ENCODE measurements at regions not wholly inside any gene's neighbourhood (a gene's known extent, or its start where the extent isn't known, plus 50 kb on each side); places are given as distances from the start of the nearest gene placed in this dataset.

GRCh38 chrX:149992918-149993317, 54.6 kb upstream of the EOLA2 start:
- ATAC-seq (no peak), DNase-seq (ENCODE audit: low read depth, low spot score) (no peak), FAIRE-seq (no peak)
- TF ChIP-seq YBX1 (IDR thresholded peaks at IDR 0.05): no peak
- TF ChIP-seq HDAC6 (IDR thresholded peaks at IDR 0.05; ENCODE audit: unreplicated experiment): no peak
- TF ChIP-seq SPI1 (IDR thresholded peaks at IDR 0.05; ENCODE audit: borderline replicate concordance, insufficient read depth, low read depth, low read length): no peak
- no peak for TF ChIP-seq EP300 (IDR thresholded peaks at IDR 0.05; ENCODE audit: borderline replicate concordance in 1 of 2, control insufficient read depth in 1 of 2, low read depth in 2 of 2, low read length in 2 of 2)
- no peak for TF ChIP-seq EGR1 (IDR thresholded peaks at IDR 0.05; ENCODE audit: borderline replicate concordance in 1 of 2, low read depth in 2 of 2, low read length in 2 of 2)
- TF ChIP-seq ZBTB4 (CRISPR knock-in tag; IDR thresholded peaks at IDR 0.05): no peak
- no peak for TF ChIP-seq ZNF384 (IDR thresholded peaks at IDR 0.05; ENCODE audit: borderline replicate concordance, low read depth, low read length)
- no peak for TF ChIP-seq CREM (IDR thresholded peaks at IDR 0.05; ENCODE audit: low read depth)
- TF ChIP-seq POLR2AphosphoS2 (IDR thresholded peaks at IDR 0.05; ENCODE audit: low read depth, low read length): no peak
- no peak for TF ChIP-seq SIN3A (IDR thresholded peaks at IDR 0.05; ENCODE audit: low read depth, low read length)
- TF ChIP-seq ZNF622 (IDR thresholded peaks at IDR 0.05): no peak
- TF ChIP-seq HDGF (IDR thresholded peaks at IDR 0.05): no peak
- no peak for TF ChIP-seq TARDBP (IDR thresholded peaks at IDR 0.05; ENCODE audit: borderline replicate concordance)
- no peak for TF ChIP-seq TBL1XR1 (IDR thresholded peaks at IDR 0.05; ENCODE audit: low read depth, low read length)
- no peak for TF ChIP-seq HCFC1 (IDR thresholded peaks at IDR 0.05; ENCODE audit: low read length)
- TF ChIP-seq SMAD5 (IDR thresholded peaks at IDR 0.05; ENCODE audit: low read depth): no peak
- no peaks in the 10 kb centered on the region; the same call in 2 of the 3 replicates for H3K9me3 ChIP-seq (replicated peaks; ENCODE audit: control insufficient read depth, insufficient read depth, low read length)
- WGBS (ENCODE audit: insufficient coverage, insufficient replicate concordance, low lambda C conversion rate, missing lambda C conversion rate): 69% methylated on average over 2 of the region's 2 CpGs
- no peaks in the 10 kb centered on the region for H4K20me1 ChIP-seq (ENCODE audit: control insufficient read depth, insufficient read depth)
- ChIA-PET SMC1A (ENCODE audit: uncharacterized antibody, unreplicated experiment) (no interaction called here), POLR2A (interaction anchor here (0.6 kb wide), 1 partner anchor 816 kb away, joined by 5 read pairs; no protein-coding TSS in a partner anchor), CTCF (no interaction called here), RAD21 (ENCODE audit: unreplicated experiment) (no interaction called here)
- intact Hi-C loops (cut with micrococcal nuclease; ENCODE audit: unreplicated experiment): no loop called here
- H3K4me2 ChIP-seq (ENCODE audit: control insufficient read depth, insufficient read depth): no peak overlapping the region
- in situ Hi-C loops (cut with MboI): no loop called here
- no peaks in the 10 kb centered on the region for H3K36me3 ChIP-seq (ENCODE audit: control insufficient read depth in 2 of 2, insufficient read depth in 2 of 2, low read length in 1 of 2)
- no peak overlapping the region for H2AFZ ChIP-seq (ENCODE audit: control insufficient read depth, low read depth, low read length)
- H3K9ac ChIP-seq (ENCODE audit: control insufficient read depth, insufficient read depth, low read length): no peak overlapping the region
- H3K27ac ChIP-seq (ENCODE audit: control insufficient read depth, insufficient read depth): no peak overlapping the region
- BruUV-seq (replicated peaks): no TSS peak
- H3K4me3 ChIP-seq: no peak overlapping the region
- no peaks in the 10 kb centered on the region for H3K27me3 ChIP-seq (replicated peaks in 1 of 2; ENCODE audit: control insufficient read depth in 2 of 2, insufficient read depth in 2 of 2, low read length in 1 of 2)
- H3K79me2 ChIP-seq (ENCODE audit: control insufficient read depth, insufficient read depth, low read length): no peaks in the 10 kb centered on the region
- no peaks in the 10 kb centered on the region for H3K4me1 ChIP-seq (ENCODE audit: control insufficient read depth, insufficient read depth, low read length)
